ENCODE measurements at regions not wholly inside any gene's neighbourhood (a gene's known extent, or its start where the extent isn't known, plus 50 kb on each side); places are given as distances from the start of the nearest gene placed in this dataset.

GRCh38 chr2:235201756-235202155 lies 249.9 kb downstream of the SH3BP4 start:
- TF ChIP-seq EP300 (IDR thresholded peaks at IDR 0.05; ENCODE audit: low read depth): no peak
- TF ChIP-seq POLR2A (IDR thresholded peaks at IDR 0.05): no peak
- no peak for TF ChIP-seq POLR2AphosphoS5 (IDR thresholded peaks at IDR 0.05)
- no peak for TF ChIP-seq CTCF (IDR thresholded peaks at IDR 0.05)
- H3K36me3 ChIP-seq: no peaks in the 10 kb centered on the region
- 85 to 87% methylated on average over 3 to 12 of the region's 12 CpGs for WGBS, 2 donors (ENCODE audit: low coverage in 1 of 2)
- no peak for DNase-seq
- no peaks in the 10 kb centered on the region for H3K4me1 ChIP-seq
- no peaks in the 10 kb centered on the region for H3K9me3 ChIP-seq
- H3K27ac ChIP-seq: no peak overlapping the region
- H3K27me3 ChIP-seq: no peaks in the 10 kb centered on the region
- intact Hi-C loops (cut with DNase I; ENCODE audit: low total_unique reads) (no loop called here), in situ Hi-C loops (cut with MboI; ENCODE audit: low pct_ligation_motif_present in 1 of 4, low pct_unique_long_range_greater_than_20kb in 1 of 4, low sequenced_read_pairs in 3 of 4) (no loop called here)
- H3K4me3 ChIP-seq: no peak overlapping the region

- Histone ChIP-seq H3K4me3 (no peak overlapping the region), H3K9me3 (no peaks in the 10 kb centered on the region), H3K27ac (no peak overlapping the region), H3K27me3 (no peaks in the 10 kb centered on the region), H3K4me1 (no peaks in the 10 kb centered on the region), H3K36me3 (no peaks in the 10 kb centered on the region)
- intact Hi-C loops (cut with DNase I; ENCODE audit: low total_unique reads) (no loop called here), in situ Hi-C loops (cut with MboI; ENCODE audit: low pct_ligation_motif_present in 1 of 4, low pct_unique_long_range_greater_than_20kb in 1 of 4, low sequenced_read_pairs in 3 of 4) (no loop called here)
- WGBS, 2 donors (ENCODE audit: low coverage in 1 of 2): 68 to 86% methylated on average over 1 to 5 of the region's 5 CpGs
- no peak for DNase-seq
- TF ChIP-seq EP300 (IDR thresholded peaks at IDR 0.05; ENCODE audit: low read depth) (no peak), POLR2A (IDR thresholded peaks at IDR 0.05) (no peak), POLR2AphosphoS5 (IDR thresholded peaks at IDR 0.05) (no peak), CTCF (IDR thresholded peaks at IDR 0.05) (no peak)
Observed at GRCh38 chr2:235204948-235205347, 253.1 kb downstream of the SH3BP4 start.

DNA sequence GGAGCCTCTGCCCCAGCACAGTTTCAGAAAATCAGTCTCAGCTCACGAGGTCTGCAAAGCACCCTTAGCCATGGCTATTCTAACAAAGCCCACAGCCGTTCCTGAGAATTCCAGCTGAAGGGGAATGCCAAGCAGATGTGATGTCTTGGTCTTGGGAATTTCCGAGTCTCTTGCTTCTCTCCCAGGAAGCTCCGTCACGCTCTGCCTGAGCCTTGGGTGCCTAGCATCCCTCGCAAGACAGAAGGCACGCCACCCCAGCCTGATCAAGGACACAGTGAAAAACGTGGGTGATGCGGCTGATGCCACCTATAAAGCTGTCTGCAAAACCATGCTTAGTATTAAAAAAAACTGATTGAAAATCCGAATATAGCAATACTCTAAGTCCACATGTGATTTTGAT lies 254.6 kb downstream of the SH3BP4 start:
- no peak for DNase-seq
- Histone ChIP-seq H3K9me3 (no peaks in the 10 kb centered on the region), H3K4me1 (no peaks in the 10 kb centered on the region), H3K4me3 (no peak overlapping the region), H3K36me3 (no peaks in the 10 kb centered on the region), H3K27ac (no peak overlapping the region), H3K27me3 (no peaks in the 10 kb centered on the region)
- TF ChIP-seq POLR2A (IDR thresholded peaks at IDR 0.05): no peak
- no peak for TF ChIP-seq POLR2AphosphoS5 (IDR thresholded peaks at IDR 0.05)
- no peak for TF ChIP-seq EP300 (IDR thresholded peaks at IDR 0.05; ENCODE audit: low read depth)
- TF ChIP-seq CTCF (IDR thresholded peaks at IDR 0.05): no peak
- 69 to 75% methylated on average over 2 to 10 of the region's 10 CpGs for WGBS, 2 donors (ENCODE audit: low coverage in 1 of 2)
- in situ Hi-C loops (cut with MboI; ENCODE audit: low pct_ligation_motif_present in 1 of 4, low pct_unique_long_range_greater_than_20kb in 1 of 4, low sequenced_read_pairs in 3 of 4): no loop called here
- intact Hi-C loops (cut with DNase I; ENCODE audit: low total_unique reads): no loop called here

DNA sequence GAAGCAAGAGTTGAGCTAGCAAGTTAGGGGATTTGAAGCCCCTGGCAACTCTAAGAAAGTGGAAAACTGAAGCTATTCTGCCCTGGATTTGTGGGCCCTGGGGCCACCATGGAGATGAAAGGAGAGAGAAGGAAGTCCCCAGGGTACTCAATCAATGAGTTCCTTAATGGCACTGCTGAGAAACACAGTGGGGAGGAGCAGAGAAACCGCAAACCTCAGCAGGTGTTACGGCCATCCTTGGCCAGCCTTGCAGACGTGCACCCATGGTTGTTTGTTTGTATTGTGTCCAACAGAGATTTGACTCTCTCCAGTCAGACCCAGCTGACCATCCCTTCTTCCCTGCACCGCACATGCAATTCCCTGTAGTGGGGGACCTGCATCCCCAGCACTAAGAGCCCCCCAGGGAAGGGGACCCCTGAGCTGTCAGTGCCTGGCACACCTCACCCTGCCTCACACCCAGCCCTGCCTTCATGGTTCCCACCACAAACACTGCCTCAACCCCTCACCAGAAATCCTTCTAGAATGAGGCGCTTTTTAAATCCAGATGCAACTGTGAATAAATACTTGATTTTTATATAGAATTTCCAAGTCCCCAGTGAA lies 255.3 kb downstream of the SH3BP4 start:
- TF ChIP-seq CTCF (IDR thresholded peaks at IDR 0.05): no peak
- TF ChIP-seq EP300 (IDR thresholded peaks at IDR 0.05; ENCODE audit: low read depth): no peak
- TF ChIP-seq POLR2AphosphoS5 (IDR thresholded peaks at IDR 0.05): no peak
- no peak for TF ChIP-seq POLR2A (IDR thresholded peaks at IDR 0.05)
- Histone ChIP-seq H3K4me3 (no peak overlapping the region), H3K9me3 (no peaks in the 10 kb centered on the region), H3K27ac (no peak overlapping the region), H3K4me1 (no peaks in the 10 kb centered on the region), H3K27me3 (no peaks in the 10 kb centered on the region), H3K36me3 (no peaks in the 10 kb centered on the region)
- in situ Hi-C loops (cut with MboI; ENCODE audit: low pct_ligation_motif_present in 1 of 4, low pct_unique_long_range_greater_than_20kb in 1 of 4, low sequenced_read_pairs in 3 of 4): no loop called here
- intact Hi-C loops (cut with DNase I; ENCODE audit: low total_unique reads): no loop called here
- WGBS, 2 donors (ENCODE audit: low coverage in 1 of 2): 61% methylated on average over 5 of the region's 5 CpGs; no CpG with 5 or more reads in 1 of the 2 donors
- no peak for DNase-seq
